Uterus (tissue), 3 donors: ENCODE measurements at regions not wholly inside any gene's neighbourhood (a gene's known extent, or its start where the extent isn't known, plus 50 kb on each side); places are given as distances from the start of the nearest gene placed in this dataset.

ENCODE experiments used
- DNase-seq, 2 donors: peaks; one replicate each; pipeline ENCODE4 v3.0.0-alpha.2; 2019 to 2020
- H3K27ac ChIP-seq, 2 donors: fragments of 200-600 bp; sonication (generic); 1 replicate in 1 of 2; 2 replicates in 1 of 2; pipeline ENCODE4 v1.5.1; 2016 to 2018
- H3K27me3 ChIP-seq, 2 donors: fragments of 200-600 bp; sonication (generic); one replicate each; pipeline ENCODE4 v1.5.1; 2018 to 2019; ENCODE audit warnings: control low read depth in 1 of 2
- H3K36me3 ChIP-seq, 2 donors: fragments of 200-600 bp; sonication (generic); one replicate each; pipeline ENCODE4 v1.5.1; 2019; ENCODE audit warnings: control low read depth in 1 of 2
- H3K4me1 ChIP-seq, 2 donors: fragments of 200-600 bp; sonication (generic); one replicate each; pipeline ENCODE4 v1.5.1; 2018 to 2019; ENCODE audit warnings: control low read depth in 1 of 2
- H3K4me3 ChIP-seq, 2 donors: fragments of 200-600 bp; sonication (generic); 1 replicate in 1 of 2; 2 replicates in 1 of 2; pipeline ENCODE4 v1.5.1; 2018 to 2019; ENCODE audit warnings: mild to moderate bottlenecking in 1 of 2
- H3K9me3 ChIP-seq, 2 donors: fragments of 200-600 bp; sonication (generic); one replicate each; pipeline ENCODE4 v1.5.1; 2019; ENCODE audit warnings: control low read depth in 1 of 2
- CTCF ChIP-seq, 4 experiments: fragments of 200-600 bp in 2 of 4; fragments of 450-650 bp in 2 of 4; sonication (generic) in 2 of 4; IDR thresholded peaks; one replicate each; pipeline ENCODE4 v1.5.1; 2016 to 2019; ENCODE audit warnings: antibody characterized with exemption in 4 of 4, mild to moderate bottlenecking in 2 of 4, moderate library complexity in 1 of 4
- POLR2A ChIP-seq, 2 donors: fragments of 450-650 bp; IDR thresholded peaks; one replicate each; pipeline ENCODE4 v1.6.1; 2016; ENCODE audit warnings: antibody characterized with exemption in 2 of 2, mild to moderate bottlenecking in 1 of 2, moderate library complexity in 1 of 2
- intact Hi-C: fragments of 100-400 bp; cut with DNase I; formaldehyde crosslinking; loops from one replicate; pipeline ENCODE4 v1.15.1; 2023; ENCODE audit warnings: low total_unique reads
- donor health status: DM: yes; HTN: yes; CAD: no.

- no peak for DNase-seq
- no peak for TF ChIP-seq CTCF (IDR thresholded peaks at IDR 0.05)
- H3K4me1 ChIP-seq, result no peaks in the 10 kb centered on the region
- no peaks in the 10 kb centered on the region for H3K9me3 ChIP-seq
- no peak overlapping the region for H3K27ac ChIP-seq
- no peaks in the 10 kb centered on the region for H3K27me3 ChIP-seq
- no peaks in the 10 kb centered on the region for H3K36me3 ChIP-seq
- intact Hi-C loops, result no loop called here
- no peak overlapping the region for H3K4me3 ChIP-seq
Observed at GRCh38 chr10:8975535-8975934, 921.0 kb downstream of the GATA3 start.

- intact Hi-C loops, result no loop called here
- Histone ChIP-seq H3K4me1 (no peaks in the 10 kb centered on the region), H3K27ac (no peak overlapping the region), H3K4me3 (no peak overlapping the region), H3K9me3 (no peaks in the 10 kb centered on the region), H3K27me3 (no peaks in the 10 kb centered on the region), H3K36me3 (no peaks in the 10 kb centered on the region)
- no peak for DNase-seq
- TF ChIP-seq CTCF (IDR thresholded peaks at IDR 0.05), result no peak
- no peak for TF ChIP-seq POLR2A (IDR thresholded peaks at IDR 0.05)
Observed at GRCh38 chr10:8978100-8978499, 923.6 kb downstream of the GATA3 start.

- no peaks in the 10 kb centered on the region for H3K4me1 ChIP-seq
- DNase-seq, result no peak
- no peaks in the 10 kb centered on the region for H3K27me3 ChIP-seq
- no peaks in the 10 kb centered on the region for H3K36me3 ChIP-seq
- H3K27ac ChIP-seq, result no peak overlapping the region
- no peak overlapping the region for H3K4me3 ChIP-seq
- no peaks in the 10 kb centered on the region for H3K9me3 ChIP-seq
- no peak for TF ChIP-seq POLR2A (IDR thresholded peaks at IDR 0.05)
- no peak for TF ChIP-seq CTCF (IDR thresholded peaks at IDR 0.05)
- intact Hi-C loops, result no loop called here
Observed at GRCh38 chr10:8979976-8980375, 925.5 kb downstream of the GATA3 start.

GRCh38 chr10:8981277-8981676 is 926.8 kb downstream of the GATA3 start:
- Histone ChIP-seq H3K4me3 (no peak overlapping the region), H3K36me3 (no peaks in the 10 kb centered on the region), H3K4me1 (no peaks in the 10 kb centered on the region), H3K27ac (no peak overlapping the region), H3K27me3 (no peaks in the 10 kb centered on the region), H3K9me3 (no peaks in the 10 kb centered on the region)
- intact Hi-C loops, result no loop called here
- TF ChIP-seq POLR2A (IDR thresholded peaks at IDR 0.05), result no peak
- no peak for TF ChIP-seq CTCF (IDR thresholded peaks at IDR 0.05)
- DNase-seq, result no peak

GRCh38 chr10:8985651-8986050 is 931.2 kb downstream of the GATA3 start:
- H3K36me3 ChIP-seq, result no peaks in the 10 kb centered on the region
- H3K9me3 ChIP-seq, result no peaks in the 10 kb centered on the region
- no peaks in the 10 kb centered on the region for H3K27me3 ChIP-seq
- DNase-seq, result no peak
- no peaks in the 10 kb centered on the region for H3K4me1 ChIP-seq
- H3K4me3 ChIP-seq, result no peak overlapping the region
- intact Hi-C loops, result no loop called here
- H3K27ac ChIP-seq, result no peak overlapping the region
- TF ChIP-seq CTCF (IDR thresholded peaks at IDR 0.05) (no peak), POLR2A (IDR thresholded peaks at IDR 0.05) (no peak)
